ENCODE measurements at regions not wholly inside any gene's neighbourhood (a gene's known extent, or its start where the extent isn't known, plus 50 kb on each side); places are given as distances from the start of the nearest gene placed in this dataset.

- DNase-seq: no peak
- in situ Hi-C loops (cut with HindIII; ENCODE audit: low pct_ligation_motif_present, low pct_unique_long_range_greater_than_20kb, low sequenced_read_pairs): no loop called here
Measured at GRCh38 chr7:121450631-121451198, 54.6 kb upstream of the FAM3C start.

DNA sequence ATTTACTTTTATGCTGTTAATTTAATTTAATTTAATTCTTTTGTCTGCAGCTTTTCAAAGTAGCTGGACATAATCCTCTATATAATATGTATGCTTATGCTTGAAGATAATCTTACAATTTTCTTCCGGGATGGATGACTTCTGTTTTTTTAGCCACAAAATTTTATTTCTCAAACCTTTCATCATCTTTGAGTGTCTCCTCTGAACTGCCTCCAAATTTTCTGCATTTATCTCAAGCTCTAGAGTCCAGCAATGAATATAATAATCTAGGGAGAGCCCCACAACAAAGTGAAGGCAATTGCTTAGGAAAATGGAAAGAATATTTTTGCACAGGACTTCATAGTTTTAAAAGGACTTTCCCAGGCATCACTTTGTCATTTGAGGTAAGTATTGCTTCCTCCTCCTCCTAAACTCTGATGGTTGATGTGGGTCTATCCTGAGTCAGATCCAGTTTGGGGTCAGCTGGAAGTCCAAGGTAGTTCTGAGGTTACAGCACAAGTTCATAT lies 53.7 kb upstream of the FAM3C start:
- no peak for DNase-seq
- in situ Hi-C loops (cut with HindIII; ENCODE audit: low pct_ligation_motif_present, low pct_unique_long_range_greater_than_20kb, low sequenced_read_pairs): no loop called here

DNA sequence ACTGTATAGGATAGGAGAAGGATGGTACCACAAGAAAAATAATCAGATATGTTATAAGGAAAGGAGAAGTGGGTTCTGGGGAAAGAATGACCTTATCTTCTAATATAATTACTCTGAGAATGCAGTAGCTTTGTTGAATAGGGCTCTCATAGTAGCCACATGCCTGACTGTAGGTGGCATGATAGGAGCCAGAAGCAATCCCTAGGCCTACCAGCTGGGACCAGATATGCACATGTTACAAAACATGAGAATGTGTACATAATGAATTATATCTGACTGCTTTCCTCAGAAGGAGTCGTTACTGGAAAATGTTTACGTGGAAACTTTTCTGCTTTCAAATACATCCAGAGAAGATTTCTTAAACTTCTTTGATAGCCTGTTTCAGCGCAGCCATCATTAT lies 53.2 kb upstream of the FAM3C start:
- no peak for DNase-seq
- in situ Hi-C loops (cut with HindIII; ENCODE audit: low pct_ligation_motif_present, low pct_unique_long_range_greater_than_20kb, low sequenced_read_pairs): no loop called here

DNA sequence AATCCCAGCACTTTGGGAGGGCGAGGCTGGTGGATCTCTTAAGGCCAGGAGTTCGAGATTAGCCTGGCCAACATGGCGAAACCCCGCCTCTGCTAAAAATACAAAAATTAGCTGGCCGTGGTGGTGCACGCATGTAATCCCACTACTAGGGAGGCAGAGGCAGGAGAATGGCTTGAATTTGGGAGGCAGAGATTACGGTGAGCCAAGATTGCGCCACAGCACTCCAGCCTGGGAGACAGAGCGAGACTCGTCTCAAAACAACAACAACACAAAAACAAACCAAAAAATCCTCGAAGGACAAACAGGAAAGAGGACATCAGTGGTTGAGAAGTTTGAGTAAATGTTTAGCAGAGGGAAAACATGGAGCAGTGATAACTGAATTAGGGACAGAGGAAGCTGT lies 52.3 kb upstream of the FAM3C start:
- no peak for DNase-seq
- in situ Hi-C loops (cut with HindIII; ENCODE audit: low pct_ligation_motif_present, low pct_unique_long_range_greater_than_20kb, low sequenced_read_pairs): no loop called here

- in situ Hi-C loops (cut with HindIII; ENCODE audit: low pct_ligation_motif_present, low pct_unique_long_range_greater_than_20kb, low sequenced_read_pairs): no loop called here
- no peak for DNase-seq
Measured at GRCh38 chr7:121447911-121448300, 51.8 kb upstream of the FAM3C start.

DNA sequence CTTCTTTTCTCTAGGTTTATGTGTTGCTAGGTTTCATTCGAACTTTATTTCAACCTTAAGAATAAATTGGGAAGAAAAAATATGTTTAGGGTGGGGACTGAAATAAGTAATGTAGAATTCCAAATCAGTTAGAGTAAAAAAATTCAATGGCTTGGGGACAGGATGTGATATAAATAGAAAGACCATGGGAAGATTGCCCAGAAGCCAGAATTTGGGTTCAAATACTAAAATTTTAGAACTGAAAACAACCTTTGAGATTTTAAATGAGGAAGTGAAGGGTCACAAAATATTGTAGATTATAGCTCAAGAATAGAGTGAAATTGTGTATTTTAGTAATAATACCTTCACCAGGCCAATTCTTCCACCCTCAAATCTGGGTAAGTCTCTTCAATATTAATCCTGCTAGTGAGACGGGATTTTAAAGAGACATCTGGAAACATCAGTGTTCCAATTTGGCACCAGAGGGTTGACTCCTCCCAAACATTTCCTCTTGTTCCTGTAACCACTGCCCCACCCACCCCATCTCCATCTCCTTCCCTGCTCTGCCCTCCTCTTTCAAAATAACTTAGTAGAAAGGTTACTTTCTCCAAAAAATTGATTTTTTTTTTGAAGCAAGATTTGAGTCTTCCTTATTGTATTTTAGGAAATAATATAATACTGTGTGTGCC lies 51.3 kb upstream of the FAM3C start:
- DNase-seq: no peak

GRCh38 chr7:121446526-121446925 lies 50.4 kb upstream of the FAM3C start:
- no peak for DNase-seq
- in situ Hi-C loops (cut with HindIII; ENCODE audit: low pct_ligation_motif_present, low pct_unique_long_range_greater_than_20kb, low sequenced_read_pairs): no loop called here

More for the DNA sequence above, 51.3 kb upstream of the FAM3C start:
- in situ Hi-C loops (cut with HindIII; ENCODE audit: low pct_ligation_motif_present, low pct_unique_long_range_greater_than_20kb, low sequenced_read_pairs): no loop called here

Measured in ACHN (cell line).